K562 (cell line): ENCODE measurements at regions not wholly inside any gene's neighbourhood (a gene's known extent, or its start where the extent isn't known, plus 50 kb on each side); places are given as distances from the start of the nearest gene placed in this dataset.

Source experiments
- ATAC-seq: fragments of 200-7000 bp; cut with Tn5 transposase; 3 replicates; pipeline ENCODE4 v1.9.1; 2020; ENCODE audit warnings: moderate library complexity
- BruUV-seq: library from RNA; stranded (reverse); fragments of 400-500 nt; replicated peaks from 2 replicates; lab custom pipeline; 2021; lab: Mats Ljungman, UMichigan
- CTCF ChIA-PET: fragments of 300-600 bp; formaldehyde crosslinking; extraction: SDS; loops from one replicate; lab custom pipeline; 2021; ENCODE audit warnings: low intra/inter-chr PET ratio; lab: Yijun Ruan, JAX
- POLR2A ChIA-PET: fragments of 300-600, 350-650 bp; sonication (Branson Sonifier 250); formaldehyde crosslinking; extraction: SDS; loops from one replicate; lab custom pipeline; 2021; ENCODE audit warnings: antibody characterized with exemption, inconsistent platforms; lab: Yijun Ruan, JAX
- DNase-seq, 4 experiments: peaks; one replicate each; pipeline versions ENCODE4 v3.0.0 to v3.0.0-alpha.2; 2011 to 2018; ENCODE audit warnings: low spot score in 3 of 4, mixed read lengths in 3 of 4; ENCODE audit errors: extremely low read depth in 1 of 4
- FAIRE-seq: peaks from 2 replicates; lab custom pipeline; 2011; peaks lifted over from hg19 to GRCh38; lab: Jason Lieb, UNC
- H2AFZ ChIP-seq: 2 replicates; pipeline ENCODE4 v1.6.0; 2011; ENCODE audit warnings: low read depth, low read length, control low read depth, inconsistent platforms
- H3K27ac ChIP-seq: fragments of 200-600 bp; 3 replicates; pipeline ENCODE4 v1.8.0; 2011; ENCODE audit warnings: low read depth, mild to moderate bottlenecking, control low read depth, inconsistent platforms, low read length, moderate library complexity, mixed read lengths; ENCODE audit errors: extremely low read depth
- H3K27me3 ChIP-seq, 2 experiments: fragments of 300-600 bp in 1 of 2; 2 replicates in 1 of 2; 3 replicates in 1 of 2; pipeline versions ENCODE4 v1.6.0 to v1.8.0; 2011; ENCODE audit warnings: inconsistent platforms in 2 of 2, low read length in 2 of 2, mild to moderate bottlenecking in 1 of 2, mixed read lengths in 1 of 2, moderate library complexity in 1 of 2; ENCODE audit not compliant: control insufficient read depth in 2 of 2, insufficient read depth in 2 of 2
- H3K36me3 ChIP-seq: fragments of 300-600 bp; 3 replicates; pipeline ENCODE4 v1.8.0; 2011; ENCODE audit warnings: mild to moderate bottlenecking, low read length, inconsistent platforms; ENCODE audit not compliant: control insufficient read depth, insufficient read depth
- H3K4me1 ChIP-seq, 2 experiments: fragments of 200-600 bp in 1 of 2; replicated peaks in 1 of 2; 2 replicates in 1 of 2; 3 replicates in 1 of 2; pipeline versions ENCODE4 v1.5.1 to v1.8.0; 2011; ENCODE audit warnings: inconsistent platforms in 2 of 2, low read length in 2 of 2, mild to moderate bottlenecking in 1 of 2, mixed read lengths in 1 of 2, moderate library complexity in 1 of 2; ENCODE audit not compliant: control insufficient read depth in 2 of 2, insufficient read depth in 2 of 2
- H3K4me2 ChIP-seq: 2 replicates; pipeline ENCODE4 v1.6.1; 2011; ENCODE audit warnings: low read length, control low read depth, inconsistent platforms, mixed read lengths; ENCODE audit not compliant: insufficient read depth
- H3K4me3 ChIP-seq: fragments of 200-600 bp; sonication (generic), shearing (Covaris generic); 2 replicates; pipeline ENCODE4 v1.5.1; 2016; ENCODE audit warnings: control low read depth, inconsistent platforms
- H3K79me2 ChIP-seq: fragments of 200-600 bp; 3 replicates; pipeline ENCODE4 v1.8.0; 2011; ENCODE audit warnings: low read length, inconsistent platforms; ENCODE audit not compliant: control insufficient read depth, insufficient read depth
- H3K9ac ChIP-seq, 2 experiments: 2 replicates each; pipeline versions ENCODE4 v1.6.0 to v1.6.1; 2011; ENCODE audit warnings: low read depth in 2 of 2, low read length in 2 of 2, control low read depth in 1 of 2, inconsistent platforms in 1 of 2, mild to moderate bottlenecking in 1 of 2, mixed read lengths in 1 of 2; ENCODE audit not compliant: insufficient read depth in 1 of 2
- H3K9me1 ChIP-seq: one replicate; pipeline ENCODE4 v1.6.0; 2011; ENCODE audit warnings: inconsistent platforms, mild to moderate bottlenecking, low read length, moderate library complexity; ENCODE audit not compliant: control insufficient read depth, insufficient read depth
- H3K9me3 ChIP-seq: replicated peaks from 2 replicates; pipeline ENCODE4 v1.5.1; 2011; ENCODE audit warnings: low read depth, low read length, inconsistent platforms; ENCODE audit not compliant: control insufficient read depth, insufficient read depth
- H4K20me1 ChIP-seq: replicated peaks from 2 replicates; pipeline ENCODE4 v1.6.1; 2011; ENCODE audit warnings: low read length, inconsistent platforms, mixed read lengths; ENCODE audit not compliant: control insufficient read depth, insufficient read depth
- NFIX ChIP-seq: fragments of 250-450 bp; sonication (Bioruptor Pico); IDR thresholded peaks from 2 replicates; pipeline ENCODE4 v1.4.0; 2020; ENCODE audit warnings: low read depth, mild to moderate bottlenecking, moderate library complexity
- ZNF239 ChIP-seq: fragments of 250-450 bp; sonication (Bioruptor Pico); IDR thresholded peaks from 2 replicates; pipeline ENCODE4 v1.4.0; 2020; ENCODE audit warnings: mild to moderate bottlenecking
- WGBS: fragments of 100-300 bp; shearing (Covaris generic); methylation state at CpG from one replicate; pipeline ENCODE4 v1.1.6; 2016; ENCODE audit warnings: low coverage, mixed read lengths; ENCODE audit not compliant: insufficient coverage; ENCODE audit errors: missing lambda C conversion rate; 5-methylcytosine and 5-hydroxymethylcytosine counted together
- in situ Hi-C: fragments of 300-500 bp; cut with MboI; formaldehyde crosslinking; loops from 4 replicates; pipeline ENCODE4 v1.15.0; 2018; ENCODE audit warnings: inconsistent platforms, mixed read lengths
- intact Hi-C: fragments of 100-400 bp; cut with micrococcal nuclease; formaldehyde crosslinking; loops from 2 replicates; pipeline ENCODE4 v1.14.2; 2022
- TF ChIP-seq, protein P1 (sequence below), 2 experiments: fragments of 450-650 bp in 1 of 2; sonication (generic) in 1 of 2; formaldehyde crosslinking in 1 of 2; IDR thresholded peaks; 2 replicates each; pipeline versions ENCODE4 v1.7.1 to v1.9.0; 2016 to 2022; ENCODE audit warnings: inconsistent platforms in 1 of 2, mild to moderate bottlenecking in 1 of 2, missing genetic modification reagents in 1 of 2
- TF ChIP-seq, protein P2 (sequence below): fragments of 450-650 bp; IDR thresholded peaks from 2 replicates; pipeline ENCODE4 v1.6.1; 2016; ENCODE audit warnings: low read depth

DNA sequence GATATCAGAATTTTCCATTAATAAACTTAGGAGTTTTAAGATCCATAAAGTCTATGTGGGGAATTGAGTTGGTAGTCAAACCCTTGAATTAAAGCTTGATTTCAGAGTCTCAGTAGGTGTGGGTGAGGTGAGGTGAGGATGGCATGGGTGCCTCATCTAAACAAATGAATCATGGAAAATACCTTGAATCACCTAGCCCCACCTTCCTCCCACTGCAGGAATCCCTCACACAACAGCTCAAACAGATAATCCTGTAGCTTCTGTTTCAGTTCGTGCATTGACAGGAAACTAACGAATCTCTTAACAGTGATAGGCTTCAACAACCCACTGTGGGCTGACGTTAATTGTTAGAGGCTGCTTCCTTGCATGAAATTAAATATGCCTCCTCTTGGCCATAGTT lies 185.0 kb downstream of the SREK1 start:
- Histone ChIP-seq H3K4me3 (no peak overlapping the region), H3K36me3 (no peaks in the 10 kb centered on the region), H3K27me3 (no peaks in the 10 kb centered on the region), H3K9me3 (no peaks in the 10 kb centered on the region), H3K4me1 (no peaks in the 10 kb centered on the region), H3K4me2 (no peak overlapping the region), H3K79me2 (no peaks in the 10 kb centered on the region), H4K20me1 (no peaks in the 10 kb centered on the region), H3K9ac (no peak overlapping the region), H3K9me1 (no peaks in the 10 kb centered on the region), H2AFZ (no peak overlapping the region), H3K27ac (no peak overlapping the region)
- ATAC-seq = no peak
- 0% methylated on average over 3 of the region's 3 CpGs for WGBS
- POLR2A ChIA-PET = no interaction called here
- CTCF ChIA-PET = no interaction called here
- FAIRE-seq = no peak
- intact Hi-C loops = no loop called here
- no TSS peak for BruUV-seq
- DNase-seq = no peak
- in situ Hi-C loops = no loop called here
- TF ChIP-seq, protein P1, sequence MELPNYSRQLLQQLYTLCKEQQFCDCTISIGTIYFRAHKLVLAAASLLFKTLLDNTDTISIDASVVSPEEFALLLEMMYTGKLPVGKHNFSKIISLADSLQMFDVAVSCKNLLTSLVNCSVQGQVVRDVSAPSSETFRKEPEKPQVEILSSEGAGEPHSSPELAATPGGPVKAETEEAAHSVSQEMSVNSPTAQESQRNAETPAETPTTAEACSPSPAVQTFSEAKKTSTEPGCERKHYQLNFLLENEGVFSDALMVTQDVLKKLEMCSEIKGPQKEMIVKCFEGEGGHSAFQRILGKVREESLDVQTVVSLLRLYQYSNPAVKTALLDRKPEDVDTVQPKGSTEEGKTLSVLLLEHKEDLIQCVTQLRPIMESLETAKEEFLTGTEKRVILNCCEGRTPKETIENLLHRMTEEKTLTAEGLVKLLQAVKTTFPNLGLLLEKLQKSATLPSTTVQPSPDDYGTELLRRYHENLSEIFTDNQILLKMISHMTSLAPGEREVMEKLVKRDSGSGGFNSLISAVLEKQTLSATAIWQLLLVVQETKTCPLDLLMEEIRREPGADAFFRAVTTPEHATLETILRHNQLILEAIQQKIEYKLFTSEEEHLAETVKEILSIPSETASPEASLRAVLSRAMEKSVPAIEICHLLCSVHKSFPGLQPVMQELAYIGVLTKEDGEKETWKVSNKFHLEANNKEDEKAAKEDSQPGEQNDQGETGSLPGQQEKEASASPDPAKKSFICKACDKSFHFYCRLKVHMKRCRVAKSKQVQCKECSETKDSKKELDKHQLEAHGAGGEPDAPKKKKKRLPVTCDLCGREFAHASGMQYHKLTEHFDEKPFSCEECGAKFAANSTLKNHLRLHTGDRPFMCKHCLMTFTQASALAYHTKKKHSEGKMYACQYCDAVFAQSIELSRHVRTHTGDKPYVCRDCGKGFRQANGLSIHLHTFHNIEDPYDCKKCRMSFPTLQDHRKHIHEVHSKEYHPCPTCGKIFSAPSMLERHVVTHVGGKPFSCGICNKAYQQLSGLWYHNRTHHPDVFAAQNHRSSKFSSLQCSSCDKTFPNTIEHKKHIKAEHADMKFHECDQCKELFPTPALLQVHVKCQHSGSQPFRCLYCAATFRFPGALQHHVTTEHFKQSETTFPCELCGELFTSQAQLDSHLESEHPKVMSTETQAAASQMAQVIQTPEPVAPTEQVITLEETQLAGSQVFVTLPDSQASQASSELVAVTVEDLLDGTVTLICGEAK (IDR thresholded peaks at IDR 0.05) = no peak
- TF ChIP-seq, protein P1 (CRISPR knock-in tag; IDR thresholded peaks at IDR 0.05) = no peak
- TF ChIP-seq, protein P2, sequence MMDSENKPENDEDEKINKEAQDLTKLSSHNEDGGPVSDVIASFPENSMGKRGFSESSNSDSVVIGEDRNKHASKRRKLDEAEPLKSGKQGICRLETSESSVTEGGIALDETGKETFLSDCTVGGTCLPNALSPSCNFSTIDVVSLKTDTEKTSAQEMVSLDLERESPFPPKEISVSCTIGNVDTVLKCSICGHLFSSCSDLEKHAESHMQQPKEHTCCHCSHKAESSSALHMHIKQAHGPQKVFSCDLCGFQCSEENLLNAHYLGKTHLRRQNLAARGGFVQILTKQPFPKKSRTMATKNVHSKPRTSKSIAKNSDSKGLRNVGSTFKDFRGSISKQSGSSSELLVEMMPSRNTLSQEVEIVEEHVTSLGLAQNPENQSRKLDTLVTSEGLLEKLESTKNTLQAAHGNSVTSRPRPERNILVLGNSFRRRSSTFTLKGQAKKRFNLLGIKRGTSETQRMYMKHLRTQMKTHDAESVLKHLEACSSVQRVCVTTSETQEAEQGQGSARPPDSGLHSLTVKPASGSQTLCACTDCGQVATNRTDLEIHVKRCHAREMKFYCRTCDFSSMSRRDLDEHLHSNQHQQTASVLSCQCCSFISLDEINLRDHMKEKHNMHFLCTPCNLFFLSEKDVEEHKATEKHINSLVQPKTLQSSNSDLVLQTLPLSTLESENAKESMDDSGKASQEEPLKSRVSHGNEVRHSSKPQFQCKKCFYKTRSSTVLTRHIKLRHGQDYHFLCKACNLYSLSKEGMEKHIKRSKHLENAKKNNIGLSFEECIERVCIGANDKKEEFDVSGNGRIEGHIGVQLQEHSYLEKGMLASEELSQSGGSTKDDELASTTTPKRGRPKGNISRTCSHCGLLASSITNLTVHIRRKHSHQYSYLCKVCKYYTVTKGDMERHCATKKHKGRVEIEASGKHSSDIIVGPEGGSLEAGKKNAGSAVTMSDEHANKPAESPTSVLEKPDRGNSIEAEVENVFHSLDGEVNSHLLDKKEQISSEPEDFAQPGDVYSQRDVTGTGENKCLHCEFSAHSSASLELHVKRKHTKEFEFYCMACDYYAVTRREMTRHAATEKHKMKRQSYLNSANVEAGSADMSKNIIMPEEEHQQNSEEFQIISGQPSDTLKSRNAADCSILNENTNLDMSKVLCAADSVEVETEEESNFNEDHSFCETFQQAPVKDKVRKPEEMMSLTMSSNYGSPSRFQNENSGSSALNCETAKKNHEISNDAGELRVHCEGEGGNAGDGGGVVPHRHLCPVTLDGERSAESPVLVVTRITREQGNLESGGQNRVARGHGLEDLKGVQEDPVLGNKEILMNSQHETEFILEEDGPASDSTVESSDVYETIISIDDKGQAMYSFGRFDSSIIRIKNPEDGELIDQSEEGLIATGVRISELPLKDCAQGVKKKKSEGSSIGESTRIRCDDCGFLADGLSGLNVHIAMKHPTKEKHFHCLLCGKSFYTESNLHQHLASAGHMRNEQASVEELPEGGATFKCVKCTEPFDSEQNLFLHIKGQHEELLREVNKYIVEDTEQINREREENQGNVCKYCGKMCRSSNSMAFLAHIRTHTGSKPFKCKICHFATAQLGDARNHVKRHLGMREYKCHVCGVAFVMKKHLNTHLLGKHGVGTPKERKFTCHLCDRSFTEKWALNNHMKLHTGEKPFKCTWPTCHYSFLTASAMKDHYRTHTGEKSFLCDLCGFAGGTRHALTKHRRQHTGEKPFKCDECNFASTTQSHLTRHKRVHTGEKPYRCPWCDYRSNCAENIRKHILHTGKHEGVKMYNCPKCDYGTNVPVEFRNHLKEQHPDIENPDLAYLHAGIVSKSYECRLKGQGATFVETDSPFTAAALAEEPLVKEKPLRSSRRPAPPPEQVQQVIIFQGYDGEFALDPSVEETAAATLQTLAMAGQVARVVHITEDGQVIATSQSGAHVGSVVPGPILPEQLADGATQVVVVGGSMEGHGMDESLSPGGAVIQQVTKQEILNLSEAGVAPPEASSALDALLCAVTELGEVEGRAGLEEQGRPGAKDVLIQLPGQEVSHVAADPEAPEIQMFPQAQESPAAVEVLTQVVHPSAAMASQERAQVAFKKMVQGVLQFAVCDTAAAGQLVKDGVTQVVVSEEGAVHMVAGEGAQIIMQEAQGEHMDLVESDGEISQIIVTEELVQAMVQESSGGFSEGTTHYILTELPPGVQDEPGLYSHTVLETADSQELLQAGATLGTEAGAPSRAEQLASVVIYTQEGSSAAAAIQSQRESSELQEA = no peak
- TF ChIP-seq ZNF239 (no peak), NFIX (CRISPR knock-in tag) (no peak)
